ENCODE measurements at regions not wholly inside any gene's neighbourhood (a gene's known extent, or its start where the extent isn't known, plus 50 kb on each side); places are given as distances from the start of the nearest gene placed in this dataset.

DNA sequence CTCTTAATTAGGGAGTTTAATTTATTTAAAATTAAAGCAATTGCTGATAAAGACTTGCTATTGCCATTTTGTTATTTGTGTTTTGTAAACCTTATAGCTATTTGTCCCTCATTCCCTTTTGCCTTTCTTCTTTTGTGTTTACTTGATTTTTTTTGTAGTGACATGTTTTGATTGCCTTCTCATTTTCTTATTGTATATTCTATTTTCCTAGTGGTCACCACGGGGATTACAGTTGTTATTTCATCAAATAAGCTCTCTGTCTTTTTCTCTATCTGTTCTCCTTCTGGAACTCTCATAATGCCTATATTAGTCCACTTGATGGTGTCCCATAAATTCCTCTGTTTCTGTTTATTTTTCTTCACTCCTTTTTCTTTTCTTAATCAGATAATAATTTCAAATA, 64.4 kb upstream of the FRY start:
- no peak for TF ChIP-seq EZH2 (IDR thresholded peaks at IDR 0.05; ENCODE audit: low read length)
- TF ChIP-seq, protein P1, sequence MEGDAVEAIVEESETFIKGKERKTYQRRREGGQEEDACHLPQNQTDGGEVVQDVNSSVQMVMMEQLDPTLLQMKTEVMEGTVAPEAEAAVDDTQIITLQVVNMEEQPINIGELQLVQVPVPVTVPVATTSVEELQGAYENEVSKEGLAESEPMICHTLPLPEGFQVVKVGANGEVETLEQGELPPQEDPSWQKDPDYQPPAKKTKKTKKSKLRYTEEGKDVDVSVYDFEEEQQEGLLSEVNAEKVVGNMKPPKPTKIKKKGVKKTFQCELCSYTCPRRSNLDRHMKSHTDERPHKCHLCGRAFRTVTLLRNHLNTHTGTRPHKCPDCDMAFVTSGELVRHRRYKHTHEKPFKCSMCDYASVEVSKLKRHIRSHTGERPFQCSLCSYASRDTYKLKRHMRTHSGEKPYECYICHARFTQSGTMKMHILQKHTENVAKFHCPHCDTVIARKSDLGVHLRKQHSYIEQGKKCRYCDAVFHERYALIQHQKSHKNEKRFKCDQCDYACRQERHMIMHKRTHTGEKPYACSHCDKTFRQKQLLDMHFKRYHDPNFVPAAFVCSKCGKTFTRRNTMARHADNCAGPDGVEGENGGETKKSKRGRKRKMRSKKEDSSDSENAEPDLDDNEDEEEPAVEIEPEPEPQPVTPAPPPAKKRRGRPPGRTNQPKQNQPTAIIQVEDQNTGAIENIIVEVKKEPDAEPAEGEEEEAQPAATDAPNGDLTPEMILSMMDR (optimal IDR thresholded peaks at IDR 0.05 in 1 of 3, IDR thresholded peaks at IDR 0.05 in 1 of 3, conservative IDR thresholded peaks at IDR 0.05 in 1 of 3; ENCODE audit: extremely low read depth in 1 of 3, insufficient read depth in 2 of 3, low read length in 3 of 3): no peak
